SK-N-SH treated with all-trans-retinoic acid at 6 μM for 48 hours (cell line): ENCODE measurements at regions not wholly inside any gene's neighbourhood (a gene's known extent, or its start where the extent isn't known, plus 50 kb on each side); places are given as distances from the start of the nearest gene placed in this dataset.

Source experiments
- ATAC-seq: fragments of 200-7000 bp; cut with Tn5 transposase; 3 replicates; pipeline ENCODE4 v1.9.1; 2020; ENCODE audit warnings: mild to moderate bottlenecking, moderate library complexity
- ARNTL ChIP-seq: fragments of 450-650 bp; formaldehyde crosslinking; IDR thresholded peaks from 2 replicates; pipeline ENCODE4 v1.5.0; 2020; ENCODE audit warnings: low read depth, mild to moderate bottlenecking, moderate library complexity, borderline replicate concordance
- BACH2 ChIP-seq: fragments of 250-450 bp; sonication (Bioruptor Pico); IDR thresholded peaks from 2 replicates; pipeline ENCODE4 v1.9.0; 2021; ENCODE audit warnings: mild to moderate bottlenecking, borderline replicate concordance
- CREB5 ChIP-seq: fragments of 250-450 bp; sonication (Bioruptor Pico); IDR thresholded peaks from 2 replicates; pipeline ENCODE4 v1.5.1; 2020; ENCODE audit warnings: low read depth, mild to moderate bottlenecking, moderate library complexity
- CSDC2 ChIP-seq: fragments of 250-450 bp; sonication (Bioruptor Pico); IDR thresholded peaks from 2 replicates; pipeline ENCODE4 v1.5.0; 2020; ENCODE audit warnings: mild to moderate bottlenecking, moderate library complexity
- CSRNP3 ChIP-seq: fragments of 250-450 bp; sonication (Bioruptor Pico); IDR thresholded peaks from 2 replicates; pipeline ENCODE4 v1.5.1; 2021; ENCODE audit warnings: mild to moderate bottlenecking, moderate library complexity
- ESRRG ChIP-seq: fragments of 250-450 bp; sonication (Bioruptor Pico); IDR thresholded peaks from 2 replicates; pipeline ENCODE4 v1.6.1; 2021; ENCODE audit warnings: mild to moderate bottlenecking
- ISL1 ChIP-seq: fragments of 250-450 bp; sonication (Bioruptor Pico); IDR thresholded peaks from 2 replicates; pipeline ENCODE4 v2.1.2; 2022; ENCODE audit warnings: mild to moderate bottlenecking, moderate library complexity
- OSR1 ChIP-seq: fragments of 250-450 bp; sonication (Bioruptor Pico); IDR thresholded peaks from 2 replicates; pipeline ENCODE4 v1.8.0; 2022; ENCODE audit warnings: moderate library complexity, mild to moderate bottlenecking, inconsistent platforms
- PATZ1 ChIP-seq: fragments of 250-450 bp; sonication (Bioruptor Pico); IDR thresholded peaks from 2 replicates; pipeline ENCODE4 v1.8.0; 2020; ENCODE audit warnings: mild to moderate bottlenecking, moderate library complexity, borderline replicate concordance
- PPARA ChIP-seq: fragments of 250-450 bp; sonication (Bioruptor Pico); IDR thresholded peaks from 2 replicates; pipeline ENCODE4 v1.5.0; 2020; ENCODE audit warnings: mild to moderate bottlenecking, borderline replicate concordance
- RARB ChIP-seq: fragments of 250-450 bp; sonication (Bioruptor Pico); IDR thresholded peaks from 2 replicates; pipeline ENCODE4 v1.8.0; 2021; ENCODE audit warnings: mild to moderate bottlenecking, moderate library complexity
- SNAI2 ChIP-seq: fragments of 250-450 bp; sonication (Bioruptor Pico); IDR thresholded peaks from 2 replicates; pipeline ENCODE4 v1.5.0; 2020; ENCODE audit warnings: mild to moderate bottlenecking, moderate library complexity
- TCF4 ChIP-seq: fragments of 250-450 bp; sonication (Bioruptor Pico); IDR thresholded peaks from 2 replicates; pipeline ENCODE4 v1.8.0; 2021; ENCODE audit warnings: mild to moderate bottlenecking, moderate library complexity, borderline replicate concordance
- TSHZ2 ChIP-seq: fragments of 250-450 bp; sonication (Bioruptor Pico); IDR thresholded peaks from 2 replicates; pipeline ENCODE4 v1.5.0; 2020; ENCODE audit warnings: mild to moderate bottlenecking, moderate library complexity
- ZC3H10 ChIP-seq: fragments of 250-450 bp; sonication (Bioruptor Pico); IDR thresholded peaks from 2 replicates; pipeline ENCODE4 v1.5.1; 2021; ENCODE audit warnings: mild to moderate bottlenecking, moderate library complexity
- ZFP3 ChIP-seq: fragments of 250-450 bp; sonication (Bioruptor Pico); IDR thresholded peaks from 2 replicates; pipeline ENCODE4 v1.5.0; 2020; ENCODE audit warnings: mild to moderate bottlenecking, moderate library complexity
- ZFP30 ChIP-seq: fragments of 450-650 bp; formaldehyde crosslinking; IDR thresholded peaks from 2 replicates; pipeline ENCODE4 v1.5.0; 2022; ENCODE audit warnings: mild to moderate bottlenecking, moderate library complexity
- ZNF565 ChIP-seq: fragments of 450-650 bp; formaldehyde crosslinking; conservative IDR thresholded peaks from 2 replicates; pipeline ENCODE4 v1.5.0; 2020; ENCODE audit warnings: low read depth, mild to moderate bottlenecking, moderate library complexity
- ZNF70 ChIP-seq: fragments of 450-650 bp; formaldehyde crosslinking; IDR thresholded peaks from 2 replicates; pipeline ENCODE4 v1.5.0; 2020; ENCODE audit warnings: mild to moderate bottlenecking, moderate library complexity
- ZNF8 ChIP-seq: fragments of 450-650 bp; formaldehyde crosslinking; IDR thresholded peaks from 2 replicates; pipeline ENCODE4 v1.5.0; 2020; ENCODE audit warnings: mild to moderate bottlenecking, moderate library complexity
- TF ChIP-seq, protein P1 (sequence below): fragments of 250-450 bp; sonication (Bioruptor Pico); IDR thresholded peaks from 2 replicates; pipeline ENCODE4 v1.8.0; 2021; ENCODE audit warnings: low read depth, mild to moderate bottlenecking, moderate library complexity, borderline replicate concordance

DNA sequence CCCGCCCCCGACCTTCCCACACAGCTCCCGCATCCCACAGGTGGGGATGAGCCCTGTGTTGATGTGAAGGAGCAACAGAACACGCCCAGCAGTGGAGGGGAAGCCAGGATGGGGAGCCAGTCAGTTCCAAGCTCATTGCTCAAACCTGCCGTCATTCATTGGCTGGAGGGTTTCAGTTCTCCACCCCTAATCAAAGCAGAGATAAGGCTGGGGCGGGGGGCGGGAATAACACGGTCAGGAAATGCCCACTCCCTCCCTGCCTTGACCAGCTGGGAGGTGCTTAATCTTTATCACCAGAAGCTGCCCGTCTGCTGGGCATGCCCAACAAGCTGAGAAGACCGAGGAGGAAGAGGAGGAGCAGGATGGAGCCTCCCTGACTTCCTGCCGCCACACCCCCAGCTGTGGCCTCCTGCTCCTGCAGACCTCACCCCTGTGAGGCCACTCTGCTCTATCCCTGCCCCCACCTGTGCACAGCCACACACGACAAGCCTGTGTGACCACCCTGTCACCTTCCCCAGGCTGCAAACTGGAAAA is 265.1 kb downstream of the ZEB1 start:
- TF ChIP-seq ESRRG (CRISPR knock-in tag) (no peak), RARB (no peak), ZFP30 (no peak), ZNF70 (no peak), ZNF565 (no peak), ZFP3 (CRISPR knock-in tag) (no peak), ZC3H10 (CRISPR knock-in tag) (no peak), ARNTL (CRISPR knock-in tag) (no peak), OSR1 (no peak), CSDC2 (no peak), ISL1 (CRISPR knock-in tag) (no peak), CREB5 (CRISPR knock-in tag) (no peak), CSRNP3 (CRISPR knock-in tag) (no peak), ZNF8 (CRISPR knock-in tag) (no peak), TCF4 (CRISPR knock-in tag) (no peak), PATZ1 (no peak), PPARA (CRISPR knock-in tag) (no peak), SNAI2 (CRISPR knock-in tag) (no peak)
- TF ChIP-seq, all 23 proteins: peak for 0
- no peak for ATAC-seq

GRCh38 chr10:31583293-31583692 is 264.3 kb downstream of the ZEB1 start:
- TF ChIP-seq TSHZ2 (CRISPR knock-in tag) (no peak), ZNF70 (no peak), BACH2 (no peak), CSDC2 (no peak), PATZ1 (no peak), CSRNP3 (CRISPR knock-in tag) (no peak), ZFP3 (CRISPR knock-in tag) (no peak), RARB (no peak), CREB5 (CRISPR knock-in tag) (no peak), ISL1 (CRISPR knock-in tag) (no peak), ZFP30 (no peak), PPARA (CRISPR knock-in tag) (no peak), ESRRG (CRISPR knock-in tag) (no peak), ZC3H10 (CRISPR knock-in tag) (no peak)
- TF ChIP-seq, protein P1, sequence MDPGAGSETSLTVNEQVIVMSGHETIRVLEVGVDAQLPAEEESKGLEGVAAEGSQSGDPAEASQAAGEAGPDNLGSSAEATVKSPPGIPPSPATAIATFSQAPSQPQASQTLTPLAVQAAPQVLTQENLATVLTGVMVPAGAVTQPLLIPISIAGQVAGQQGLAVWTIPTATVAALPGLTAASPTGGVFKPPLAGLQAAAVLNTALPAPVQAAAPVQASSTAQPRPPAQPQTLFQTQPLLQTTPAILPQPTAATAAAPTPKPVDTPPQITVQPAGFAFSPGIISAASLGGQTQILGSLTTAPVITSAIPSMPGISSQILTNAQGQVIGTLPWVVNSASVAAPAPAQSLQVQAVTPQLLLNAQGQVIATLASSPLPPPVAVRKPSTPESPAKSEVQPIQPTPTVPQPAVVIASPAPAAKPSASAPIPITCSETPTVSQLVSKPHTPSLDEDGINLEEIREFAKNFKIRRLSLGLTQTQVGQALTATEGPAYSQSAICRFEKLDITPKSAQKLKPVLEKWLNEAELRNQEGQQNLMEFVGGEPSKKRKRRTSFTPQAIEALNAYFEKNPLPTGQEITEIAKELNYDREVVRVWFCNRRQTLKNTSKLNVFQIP (CRISPR knock-in tag) = no peak

More at GRCh38 chr10:31583293-31583692, 264.3 kb downstream of the ZEB1 start:
- no peak for ATAC-seq
